IMR-90 (cell line): ENCODE measurements at regions not wholly inside any gene's neighbourhood (a gene's known extent, or its start where the extent isn't known, plus 50 kb on each side); places are given as distances from the start of the nearest gene placed in this dataset.

ENCODE experiments used
- ATAC-seq: fragments of 200-7000 bp; cut with Tn5 transposase; 2 replicates; pipeline ENCODE4 v1.9.1; 2020; ENCODE audit warnings: low read depth, mild to moderate bottlenecking, moderate library complexity
- BruUV-seq: library from RNA; stranded (reverse); fragments of 400-500 nt; replicated peaks from 2 replicates; lab custom pipeline; 2021; lab: Mats Ljungman, UMichigan
- CTCF ChIA-PET: fragments of 300-600 bp; formaldehyde crosslinking; extraction: SDS; loops from one replicate; lab custom pipeline; 2021; ENCODE audit warnings: antibody characterized with exemption; lab: Yijun Ruan, JAX
- POLR2A ChIA-PET: fragments of 300-600 bp; sonication (Branson Sonifier 250); formaldehyde crosslinking; loops from one replicate; lab custom pipeline; 2022; ENCODE audit warnings: antibody characterized with exemption; ENCODE audit not compliant: unreplicated experiment; lab: Charles Lee
- DNase-seq: peaks from one replicate; pipeline ENCODE4 v3.0.0; 2013
- H2AFZ ChIP-seq: replicated peaks from 2 replicates; pipeline ENCODE3; 2013; ENCODE audit warnings: low read length, mild to moderate bottlenecking; ENCODE audit not compliant: poor library complexity
- H2AK5ac ChIP-seq: 2 replicates; pipeline ENCODE4 v1.6.1; 2013; ENCODE audit warnings: low read depth, low read length, inconsistent platforms
- H2AK9ac ChIP-seq: replicated peaks from 2 replicates; pipeline ENCODE3; 2013; ENCODE audit warnings: mild to moderate bottlenecking, low read depth, low read length, moderate library complexity; ENCODE audit not compliant: poor library complexity
- H2BK120ac ChIP-seq: 2 replicates; pipeline ENCODE4 v1.6.1; 2013; ENCODE audit warnings: low read depth, low read length, inconsistent platforms
- H2BK15ac ChIP-seq: 3 replicates; pipeline ENCODE4 v1.6.1; 2013; ENCODE audit warnings: low read depth, low read length, inconsistent platforms
- H2BK20ac ChIP-seq: 2 replicates; pipeline ENCODE4 v1.6.1; 2013; ENCODE audit warnings: low read depth, mild to moderate bottlenecking, inconsistent platforms, low read length, moderate library complexity
- H2BK5ac ChIP-seq: 2 replicates; pipeline ENCODE4 v1.6.1; 2013; ENCODE audit warnings: mild to moderate bottlenecking, low read depth, low read length, inconsistent platforms; ENCODE audit not compliant: poor library complexity, severe bottlenecking
- H3K14ac ChIP-seq: replicated peaks from 2 replicates; pipeline ENCODE4 v1.6.1; 2013; ENCODE audit warnings: low read depth, low read length, inconsistent platforms
- H3K18ac ChIP-seq: 2 replicates; pipeline ENCODE4 v1.6.1; 2013; ENCODE audit warnings: low read depth, low read length, control low read depth
- H3K23ac ChIP-seq: 2 replicates; pipeline ENCODE4 v1.6.1; 2013; ENCODE audit warnings: low read depth, low read length, inconsistent platforms
- H3K27ac ChIP-seq: 2 replicates; pipeline ENCODE4 v1.5.1; 2013; ENCODE audit warnings: mild to moderate bottlenecking, control low read depth, low read length; ENCODE audit not compliant: insufficient read depth
- H3K27me3 ChIP-seq: 2 replicates; pipeline ENCODE4 v1.6.1; 2013; ENCODE audit warnings: low read length; ENCODE audit not compliant: control insufficient read depth, insufficient read depth
- H3K36me3 ChIP-seq: 2 replicates; pipeline ENCODE4 v1.6.1; 2013; ENCODE audit warnings: low read length, mixed read lengths; ENCODE audit not compliant: control insufficient read depth, insufficient read depth
- H3K4ac ChIP-seq: 2 replicates; pipeline ENCODE4 v1.6.1; 2013; ENCODE audit warnings: low read depth, low read length, inconsistent platforms
- H3K4me1 ChIP-seq: 2 replicates; pipeline ENCODE4 v1.6.1; 2013; ENCODE audit warnings: low read length, mixed read lengths; ENCODE audit not compliant: control insufficient read depth, insufficient read depth
- H3K4me2 ChIP-seq: 2 replicates; pipeline ENCODE4 v1.6.1; 2013; ENCODE audit warnings: low read depth, mild to moderate bottlenecking, control low read depth, low read length, moderate library complexity
- H3K4me3 ChIP-seq: 2 replicates; pipeline ENCODE4 v1.5.1; 2013; ENCODE audit warnings: low read depth, mild to moderate bottlenecking, control low read depth, low read length, moderate library complexity; ENCODE audit not compliant: insufficient read depth
- H3K56ac ChIP-seq: 2 replicates; pipeline ENCODE4 v1.6.1; 2013; ENCODE audit warnings: low read length, inconsistent platforms; ENCODE audit not compliant: insufficient read depth; ENCODE audit errors: extremely low read depth
- H3K79me1 ChIP-seq, 2 experiments: 2 replicates each; pipeline ENCODE4 v1.6.1; 2013; ENCODE audit warnings: low read length in 2 of 2, inconsistent platforms in 1 of 2, low read depth in 1 of 2
- H3K9ac ChIP-seq: 2 replicates; pipeline ENCODE4 v1.6.1; 2013; ENCODE audit warnings: low read depth, low read length, control low read depth
- H3K9me1 ChIP-seq: 2 replicates; pipeline ENCODE4 v1.6.1; 2013; ENCODE audit warnings: low read length, inconsistent platforms; ENCODE audit not compliant: insufficient read depth
- H3K9me3 ChIP-seq: 2 replicates; pipeline ENCODE4 v1.6.1; 2013; ENCODE audit warnings: low read length; ENCODE audit not compliant: control insufficient read depth, insufficient read depth
- H4K20me1 ChIP-seq: 2 replicates; pipeline ENCODE4 v1.6.1; 2013; ENCODE audit warnings: low read length, inconsistent platforms; ENCODE audit not compliant: insufficient read depth
- H4K5ac ChIP-seq: 2 replicates; pipeline ENCODE4 v1.6.1; 2013; ENCODE audit warnings: mild to moderate bottlenecking, low read depth, low read length, control low read depth
- H4K8ac ChIP-seq, 2 experiments: 2 replicates each; pipeline ENCODE4 v1.6.1; 2013; ENCODE audit warnings: low read depth in 2 of 2, low read length in 2 of 2, control low read depth in 1 of 2, inconsistent platforms in 1 of 2
- H4K91ac ChIP-seq: 2 replicates; pipeline ENCODE4 v1.6.1; 2013; ENCODE audit warnings: low read depth, low read length, inconsistent platforms; ENCODE audit not compliant: insufficient read depth
- BHLHE40 ChIP-seq: fragments of 150-350 bp; IDR thresholded peaks from 2 replicates; pipeline ENCODE4 v1.6.1; 2016; ENCODE audit warnings: mild to moderate bottlenecking, low read depth, low read length
- CEBPB ChIP-seq: IDR thresholded peaks from 2 replicates; pipeline ENCODE4 v1.6.1; 2012; ENCODE audit warnings: low read depth, low read length, improper control_type of control experiment
- CHD1 ChIP-seq: IDR thresholded peaks from 2 replicates; pipeline ENCODE4 v1.6.1; 2012; ENCODE audit warnings: low read depth, low read length, improper control_type of control experiment
- CTCF ChIP-seq: conservative IDR thresholded peaks from 2 replicates; pipeline ENCODE4 v1.5.1; 2012; ENCODE audit warnings: mild to moderate bottlenecking, low read depth, low read length, improper control_type of control experiment
- FOS ChIP-seq: fragments of 150-350 bp; IDR thresholded peaks from 2 replicates; pipeline ENCODE4 v1.6.1; 2016; ENCODE audit warnings: low read depth, low read length
- MAFK ChIP-seq: IDR thresholded peaks from 2 replicates; pipeline ENCODE4 v1.6.1; 2012; ENCODE audit warnings: low read depth, low read length, improper control_type of control experiment
- MAZ ChIP-seq: IDR thresholded peaks from 2 replicates; pipeline ENCODE4 v1.6.1; 2012; ENCODE audit warnings: low read depth, mild to moderate bottlenecking, low read length, improper control_type of control experiment, moderate library complexity, borderline replicate concordance
- MXI1 ChIP-seq: IDR thresholded peaks from 2 replicates; pipeline ENCODE4 v1.6.1; 2012; ENCODE audit warnings: low read depth, mild to moderate bottlenecking, low read length, moderate library complexity, borderline replicate concordance
- NFE2L2 ChIP-seq: fragments of 150-350 bp; IDR thresholded peaks from 2 replicates; pipeline ENCODE4 v1.6.1; 2016; ENCODE audit warnings: low read depth, mild to moderate bottlenecking, low read length
- POLR2A ChIP-seq: IDR thresholded peaks from 2 replicates; pipeline ENCODE4 v1.6.1; 2012; ENCODE audit warnings: mild to moderate bottlenecking, low read depth, low read length
- RAD21 ChIP-seq: IDR thresholded peaks from 2 replicates; pipeline ENCODE4 v1.6.1; 2012; ENCODE audit warnings: low read length, improper control_type of control experiment
- RCOR1 ChIP-seq: IDR thresholded peaks from 2 replicates; pipeline ENCODE4 v1.6.1; 2012; ENCODE audit warnings: mild to moderate bottlenecking, low read length, improper control_type of control experiment; ENCODE audit not compliant: insufficient replicate concordance
- RFX5 ChIP-seq: IDR thresholded peaks from 2 replicates; pipeline ENCODE4 v1.8.0; 2012; ENCODE audit warnings: low read depth, mild to moderate bottlenecking, low read length, moderate library complexity
- SMC3 ChIP-seq: fragments of 150-350 bp; IDR thresholded peaks from 2 replicates; pipeline ENCODE4 v1.6.1; 2016; ENCODE audit warnings: low read depth, mild to moderate bottlenecking, antibody characterized with exemption, low read length, moderate library complexity
- USF2 ChIP-seq: fragments of 150-350 bp; IDR thresholded peaks from 2 replicates; pipeline ENCODE4 v1.6.1; 2017; ENCODE audit warnings: mild to moderate bottlenecking, antibody characterized with exemption, low read length, low read depth
- WGBS, 2 experiments: methylation state at CpG; one replicate each; pipeline versions ENCODE4 v1.1.5 to v1.1.7; 2013; ENCODE audit warnings: missing lambda C conversion rate in 2 of 2; ENCODE audit not compliant: insufficient read length in 1 of 2; ENCODE audit errors: extremely low coverage in 2 of 2; 5-methylcytosine and 5-hydroxymethylcytosine counted together
- dilution Hi-C: fragments of 300-500 bp; cut with HindIII; formaldehyde crosslinking; loops from one replicate; pipeline ENCODE4 v1.14.3; 2018; ENCODE audit warnings: low sequenced_read_pairs; ENCODE audit not compliant: unreplicated experiment
- in situ Hi-C: fragments of 300-500 bp; cut with MboI; formaldehyde crosslinking; loops from 3 replicates; pipeline ENCODE4 v1.14.3; 2019; ENCODE audit warnings: low sequenced_read_pairs, inconsistent platforms, mixed read lengths
- intact Hi-C: fragments of 100-400 bp; cut with micrococcal nuclease; formaldehyde crosslinking; loops from 2 replicates; pipeline ENCODE4 v1.10.0; 2022
- TF ChIP-seq, protein P1 (sequence below): fragments of 150-350 bp; IDR thresholded peaks from 2 replicates; pipeline ENCODE4 v1.6.1; 2016; ENCODE audit warnings: low read depth, mild to moderate bottlenecking, low read length, moderate library complexity, borderline replicate concordance

GRCh38 chr5:87733897-87734296 is 321.2 kb upstream of the CCNH start:
- no TSS peak for BruUV-seq
- H4K91ac ChIP-seq = no peak overlapping the region
- ATAC-seq = no peak
- no peak overlapping the region for H3K27ac ChIP-seq
- H3K4me2 ChIP-seq = no peak overlapping the region
- POLR2A ChIA-PET = no interaction called here
- H4K20me1 ChIP-seq = no peaks in the 10 kb centered on the region
- dilution Hi-C loops (no loop called here), intact Hi-C loops (no loop called here), in situ Hi-C loops (no loop called here)
- H3K4ac ChIP-seq = no peak overlapping the region
- no peak overlapping the region for H2BK15ac ChIP-seq
- no peaks in the 10 kb centered on the region for H3K27me3 ChIP-seq
- TF ChIP-seq RAD21 = no peak
- TF ChIP-seq RCOR1 = no peak
- TF ChIP-seq MAFK = no peak
- TF ChIP-seq CTCF = no peak
- no peak for TF ChIP-seq SMC3
- TF ChIP-seq RFX5 = no peak
- TF ChIP-seq MXI1 = no peak
- TF ChIP-seq CEBPB = no peak
- no peak for TF ChIP-seq CHD1
- no peak for TF ChIP-seq USF2
- TF ChIP-seq NFE2L2 = no peak
- TF ChIP-seq MAZ = no peak
- no peak for TF ChIP-seq BHLHE40
- TF ChIP-seq, protein P1, sequence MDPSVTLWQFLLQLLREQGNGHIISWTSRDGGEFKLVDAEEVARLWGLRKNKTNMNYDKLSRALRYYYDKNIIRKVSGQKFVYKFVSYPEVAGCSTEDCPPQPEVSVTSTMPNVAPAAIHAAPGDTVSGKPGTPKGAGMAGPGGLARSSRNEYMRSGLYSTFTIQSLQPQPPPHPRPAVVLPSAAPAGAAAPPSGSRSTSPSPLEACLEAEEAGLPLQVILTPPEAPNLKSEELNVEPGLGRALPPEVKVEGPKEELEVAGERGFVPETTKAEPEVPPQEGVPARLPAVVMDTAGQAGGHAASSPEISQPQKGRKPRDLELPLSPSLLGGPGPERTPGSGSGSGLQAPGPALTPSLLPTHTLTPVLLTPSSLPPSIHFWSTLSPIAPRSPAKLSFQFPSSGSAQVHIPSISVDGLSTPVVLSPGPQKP = no peak
- no peak for TF ChIP-seq POLR2A
- TF ChIP-seq FOS = no peak
- no peak overlapping the region for H2BK20ac ChIP-seq
- no peak overlapping the region for H3K23ac ChIP-seq
- no peak overlapping the region for H2AK9ac ChIP-seq
- no peak overlapping the region for H3K56ac ChIP-seq
- no peak overlapping the region for H2AFZ ChIP-seq
- no peak overlapping the region for H4K8ac ChIP-seq
- H3K9me1 ChIP-seq = no peaks in the 10 kb centered on the region
- no peak overlapping the region for H3K9ac ChIP-seq
- H2BK120ac ChIP-seq = no peak overlapping the region
- CTCF ChIA-PET = no interaction called here
- no peaks in the 10 kb centered on the region for H3K9me3 ChIP-seq
- no peaks in the 10 kb centered on the region for H3K36me3 ChIP-seq
- H2BK5ac ChIP-seq = no peak overlapping the region
- H3K4me3 ChIP-seq = no peak overlapping the region
- no peak overlapping the region for H4K5ac ChIP-seq
- H3K79me1 ChIP-seq = no peaks in the 10 kb centered on the region
- no CpG with 5 or more reads among the region's 3 CpGs for WGBS, 2 experiments
- DNase-seq = no peak
- H3K4me1 ChIP-seq = no peaks in the 10 kb centered on the region
- H3K14ac ChIP-seq = no peak overlapping the region
- no peak overlapping the region for H3K18ac ChIP-seq
- H2AK5ac ChIP-seq = no peak overlapping the region
